ENCODE measurements at regions not wholly inside any gene's neighbourhood (a gene's known extent, or its start where the extent isn't known, plus 50 kb on each side); places are given as distances from the start of the nearest gene placed in this dataset.

DNA sequence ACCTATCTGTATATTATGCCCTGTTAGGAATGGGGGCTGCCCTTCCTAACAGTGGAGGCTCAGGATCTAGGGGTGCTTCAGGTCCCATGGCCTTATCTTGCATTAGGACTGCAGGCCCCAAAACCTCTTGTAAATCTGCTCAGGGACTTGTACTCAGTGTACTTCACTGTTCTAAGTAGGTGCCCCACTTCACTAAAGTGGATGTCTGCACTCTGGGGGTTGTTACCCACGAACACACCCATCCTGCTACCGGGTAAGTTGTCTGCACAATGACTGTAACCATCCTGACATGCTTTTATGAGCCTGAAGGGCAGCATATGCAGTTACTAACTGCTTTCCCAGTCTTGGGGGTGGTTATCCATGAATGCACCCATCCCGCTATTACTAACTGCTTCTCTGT lies 163.0 kb downstream of the PTCSC3 start:
- Mint-ChIP-seq H3K36me3 (ENCODE audit: insufficient read depth, unreplicated experiment) (no peaks in the 10 kb centered on the region), H3K9me3 (ENCODE audit: unreplicated experiment) (no peaks in the 10 kb centered on the region)
- DNase-seq (ENCODE audit: unreplicated experiment), result no peak

DNA sequence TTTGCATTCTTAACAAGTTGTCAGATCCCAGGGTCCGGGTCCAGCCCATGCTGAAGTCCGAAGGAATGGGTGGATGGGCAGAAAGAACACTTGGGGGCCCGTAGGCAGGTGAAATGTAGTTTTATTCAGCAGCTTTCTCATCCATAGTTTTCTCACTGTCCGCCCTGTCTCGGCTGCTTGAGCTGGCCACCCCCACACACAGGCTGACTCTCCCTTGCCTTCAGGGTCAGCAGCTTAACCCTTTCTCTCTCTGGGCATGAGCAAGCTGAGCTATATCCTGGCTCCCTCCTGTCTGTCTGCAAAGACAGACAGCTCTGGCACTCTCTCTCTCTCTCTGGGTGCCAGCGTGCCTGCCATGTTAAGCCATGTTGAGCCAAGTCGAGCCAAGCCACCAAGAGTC lies 163.9 kb downstream of the PTCSC3 start:
- no peak overlapping the region for H3K27ac Mint-ChIP-seq (ENCODE audit: low read depth, unreplicated experiment)
- H3K36me3 Mint-ChIP-seq (ENCODE audit: insufficient read depth, unreplicated experiment), result no peaks in the 10 kb centered on the region
- no peaks in the 10 kb centered on the region for H3K4me1 Mint-ChIP-seq (ENCODE audit: insufficient read depth, unreplicated experiment)

More for the DNA sequence above, 163.0 kb downstream of the PTCSC3 start:
- TF ChIP-seq, protein P1, sequence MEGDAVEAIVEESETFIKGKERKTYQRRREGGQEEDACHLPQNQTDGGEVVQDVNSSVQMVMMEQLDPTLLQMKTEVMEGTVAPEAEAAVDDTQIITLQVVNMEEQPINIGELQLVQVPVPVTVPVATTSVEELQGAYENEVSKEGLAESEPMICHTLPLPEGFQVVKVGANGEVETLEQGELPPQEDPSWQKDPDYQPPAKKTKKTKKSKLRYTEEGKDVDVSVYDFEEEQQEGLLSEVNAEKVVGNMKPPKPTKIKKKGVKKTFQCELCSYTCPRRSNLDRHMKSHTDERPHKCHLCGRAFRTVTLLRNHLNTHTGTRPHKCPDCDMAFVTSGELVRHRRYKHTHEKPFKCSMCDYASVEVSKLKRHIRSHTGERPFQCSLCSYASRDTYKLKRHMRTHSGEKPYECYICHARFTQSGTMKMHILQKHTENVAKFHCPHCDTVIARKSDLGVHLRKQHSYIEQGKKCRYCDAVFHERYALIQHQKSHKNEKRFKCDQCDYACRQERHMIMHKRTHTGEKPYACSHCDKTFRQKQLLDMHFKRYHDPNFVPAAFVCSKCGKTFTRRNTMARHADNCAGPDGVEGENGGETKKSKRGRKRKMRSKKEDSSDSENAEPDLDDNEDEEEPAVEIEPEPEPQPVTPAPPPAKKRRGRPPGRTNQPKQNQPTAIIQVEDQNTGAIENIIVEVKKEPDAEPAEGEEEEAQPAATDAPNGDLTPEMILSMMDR (IDR thresholded peaks at IDR 0.05; ENCODE audit: unreplicated experiment), result no peak
- no peaks in the 10 kb centered on the region for H3K4me1 Mint-ChIP-seq (ENCODE audit: insufficient read depth, unreplicated experiment)
- H3K27me3 Mint-ChIP-seq (ENCODE audit: insufficient read depth, unreplicated experiment), result no peaks in the 10 kb centered on the region
- ChIA-PET CTCF (interaction anchor here (0.5 kb wide), 1 partner anchor 199 kb away, joined by 4 read pairs; no protein-coding TSS in a partner anchor), POLR2A (no interaction called here)
- H3K4me3 Mint-ChIP-seq (ENCODE audit: unreplicated experiment), result no peak overlapping the region
- no TSS peak for BruUV-seq (replicated peaks)
- H3K27ac Mint-ChIP-seq (ENCODE audit: low read depth, unreplicated experiment), result no peak overlapping the region
- intact Hi-C loops (cut with micrococcal nuclease), result no loop called here

DNA sequence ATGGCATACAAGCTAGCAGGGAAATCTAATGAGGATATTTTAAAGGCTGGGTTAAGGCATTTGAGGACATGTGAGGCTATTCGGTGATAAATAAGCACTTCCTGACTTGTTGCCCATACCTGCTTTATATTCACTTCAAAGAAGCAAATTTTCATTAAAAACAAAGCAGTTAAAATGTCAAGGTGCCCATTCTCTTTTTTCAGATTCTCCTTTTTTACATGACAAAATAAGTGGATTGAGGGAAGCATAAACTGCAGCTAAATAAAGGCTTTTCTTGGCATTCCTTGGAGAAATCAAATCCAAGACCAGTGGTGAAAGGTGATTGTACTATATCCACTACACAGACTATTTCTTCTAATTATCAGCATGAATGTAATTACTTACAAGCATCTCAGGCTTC lies 166.9 kb downstream of the PTCSC3 start:
- no peak overlapping the region for H3K4me3 Mint-ChIP-seq (ENCODE audit: unreplicated experiment)
- no peaks in the 10 kb centered on the region for H3K36me3 Mint-ChIP-seq (ENCODE audit: insufficient read depth, unreplicated experiment)
- no TSS peak for BruUV-seq (replicated peaks)
- no peak overlapping the region for H3K27ac Mint-ChIP-seq (ENCODE audit: low read depth, unreplicated experiment)
- H3K9me3 Mint-ChIP-seq (ENCODE audit: unreplicated experiment), result no peaks in the 10 kb centered on the region
- POLR2A ChIA-PET, result no interaction called here
- H3K4me1 Mint-ChIP-seq (ENCODE audit: insufficient read depth, unreplicated experiment), result no peaks in the 10 kb centered on the region
- no peaks in the 10 kb centered on the region for H3K27me3 Mint-ChIP-seq (ENCODE audit: insufficient read depth, unreplicated experiment)
- CTCF ChIA-PET, result no interaction called here
- intact Hi-C loops (cut with micrococcal nuclease), result no loop called here
- TF ChIP-seq, protein P1 (IDR thresholded peaks at IDR 0.05; ENCODE audit: unreplicated experiment), result no peak
- no peak for DNase-seq (ENCODE audit: unreplicated experiment)

More for the DNA sequence above, 163.9 kb downstream of the PTCSC3 start:
- no peak for DNase-seq (ENCODE audit: unreplicated experiment)
- Mint-ChIP-seq H3K4me3 (ENCODE audit: unreplicated experiment) (no peak overlapping the region), H3K27me3 (ENCODE audit: insufficient read depth, unreplicated experiment) (no peaks in the 10 kb centered on the region), H3K9me3 (ENCODE audit: unreplicated experiment) (no peaks in the 10 kb centered on the region)
- intact Hi-C loops (cut with micrococcal nuclease), result no loop called here
- BruUV-seq (replicated peaks), result no TSS peak
- POLR2A ChIA-PET, result no interaction called here
- TF ChIP-seq, protein P1 (IDR thresholded peaks at IDR 0.05; ENCODE audit: unreplicated experiment), result no peak
- CTCF ChIA-PET, result interaction anchor here (0.7 to 1.2 kb wide), 2 partner anchors 58 to 291 kb away, joined by 3 to 4 read pairs; no protein-coding TSS in a partner anchor

DNA sequence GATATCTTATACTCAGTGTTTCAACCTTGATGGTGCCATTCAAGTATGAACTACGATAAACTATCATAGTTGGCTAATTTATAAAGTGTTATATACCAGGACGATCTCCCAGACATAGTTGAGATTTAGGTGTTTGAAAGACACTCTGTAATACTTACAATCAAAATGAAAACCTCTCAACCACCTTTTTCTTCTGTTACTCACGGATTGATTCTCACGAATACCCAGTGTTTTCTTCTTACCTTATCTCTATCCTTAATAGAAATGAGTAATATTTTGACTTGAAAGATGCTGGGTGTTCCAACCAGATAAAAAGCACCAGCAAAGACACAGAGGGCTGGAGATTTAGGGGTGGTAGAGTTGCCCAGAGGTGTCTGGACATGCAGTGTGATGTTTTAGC lies 169.9 kb downstream of the PTCSC3 start:
- Mint-ChIP-seq H3K4me1 (ENCODE audit: insufficient read depth, unreplicated experiment) (no peaks in the 10 kb centered on the region), H3K4me3 (ENCODE audit: unreplicated experiment) (no peak overlapping the region), H3K36me3 (ENCODE audit: insufficient read depth, unreplicated experiment) (no peaks in the 10 kb centered on the region), H3K27ac (ENCODE audit: low read depth, unreplicated experiment) (no peak overlapping the region), H3K27me3 (ENCODE audit: insufficient read depth, unreplicated experiment) (no peaks in the 10 kb centered on the region), H3K9me3 (ENCODE audit: unreplicated experiment) (no peaks in the 10 kb centered on the region)
- no TSS peak for BruUV-seq (replicated peaks)
- POLR2A ChIA-PET, result no interaction called here
- no peak for DNase-seq (ENCODE audit: unreplicated experiment)
- TF ChIP-seq, protein P1 (IDR thresholded peaks at IDR 0.05; ENCODE audit: unreplicated experiment), result no peak
- intact Hi-C loops (cut with micrococcal nuclease), result no loop called here
- CTCF ChIA-PET, result no interaction called here

All from MCF 10A (cell line).